Naive B cell (primary cell): ENCODE measurements at regions not wholly inside any gene's neighbourhood (a gene's known extent, or its start where the extent isn't known, plus 50 kb on each side); places are given as distances from the start of the nearest gene placed in this dataset.
A peak's percentile ranks its signal among the peaks of the same experiment; 100 is the strongest.

Experiments used
- ATAC-seq, 2 donors: fragments of 150-1000 bp; cut with Tn5 transposase; 2 replicates each; pipeline ENCODE4 v1.10.0; 2021; ENCODE audit warnings: low read depth in 2 of 2, mild to moderate bottlenecking in 2 of 2, moderate library complexity in 2 of 2
- DNase-seq: peaks from one replicate; pipeline ENCODE4 v3.0.0; 2022
- H3K27ac Mint-ChIP-seq, 6 donors: one replicate each; pipeline ENCODE4 v1.8.0; 2020 to 2022; ENCODE audit warnings: mild to moderate bottlenecking in 6 of 6, mixed read lengths in 6 of 6, moderate library complexity in 5 of 6, inconsistent platforms in 2 of 6
- H3K27me3 Mint-ChIP-seq, 3 donors: one replicate each; pipeline ENCODE4 v1.8.0; 2021 to 2022; ENCODE audit warnings: mixed read lengths in 3 of 3, mild to moderate bottlenecking in 1 of 3
- H3K36me3 Mint-ChIP-seq, 2 donors: one replicate each; pipeline ENCODE4 v1.8.0; 2020 to 2022; ENCODE audit warnings: mixed read lengths in 2 of 2, inconsistent platforms in 1 of 2, mild to moderate bottlenecking in 1 of 2
- H3K4me1 Mint-ChIP-seq, 3 donors: one replicate each; pipeline ENCODE4 v1.8.0; 2020 to 2022; ENCODE audit warnings: mixed read lengths in 3 of 3, inconsistent platforms in 1 of 3, mild to moderate bottlenecking in 1 of 3, moderate library complexity in 1 of 3
- H3K4me3 Mint-ChIP-seq, 8 donors: one replicate each; pipeline ENCODE4 v1.8.0; 2020 to 2022; ENCODE audit warnings: mild to moderate bottlenecking in 8 of 8, mixed read lengths in 8 of 8, moderate library complexity in 8 of 8, inconsistent platforms in 2 of 8
- H3K9me3 Mint-ChIP-seq, 7 donors: one replicate each; pipeline ENCODE4 v1.8.0; 2020 to 2022; ENCODE audit warnings: mixed read lengths in 7 of 7, mild to moderate bottlenecking in 5 of 7, inconsistent platforms in 2 of 7, moderate library complexity in 1 of 7

- ATAC-seq, result no peak
- peaks cover 2 to 8% of the 10 kb centered on the region in 2 donors for H3K36me3 Mint-ChIP-seq
- peaks cover 0 to 7% (median 0%) of the 10 kb centered on the region in 3 donors for H3K4me1 Mint-ChIP-seq
- peaks cover 0 to 5% (median 0%) of the 10 kb centered on the region in 7 donors for H3K9me3 Mint-ChIP-seq
- H3K27me3 Mint-ChIP-seq, result no peaks in the 10 kb centered on the region
- no peak overlapping the region for H3K27ac Mint-ChIP-seq
- no peak for DNase-seq
- no peak overlapping the region for H3K4me3 Mint-ChIP-seq
These were observed 463.2 kb downstream of the MAT2B start for GRCh38 chr5:163968651-163969050.

- Mint-ChIP-seq H3K36me3 (peaks cover 4 to 8% of the 10 kb centered on the region in 2 donors), H3K27ac (no peak overlapping the region)
These were observed 471.3 kb downstream of the MAT2B start for GRCh38 chr5:163976696-163977095.

GRCh38 chr5:163978897-163979296 is 473.5 kb downstream of the MAT2B start:
- Mint-ChIP-seq H3K4me3 (no peak overlapping the region), H3K27me3 (no peaks in the 10 kb centered on the region), H3K27ac (peak overlapping the region in 1 of 6 donors; percentile 11), H3K9me3 (peaks cover 0 to 3% (median 0%) of the 10 kb centered on the region in 7 donors), H3K4me1 (peaks cover 5 to 6% (median 6%) of the 10 kb centered on the region in 3 donors), H3K36me3 (no peaks in the 10 kb centered on the region)
- DNase-seq (no peak), ATAC-seq (peak; percentile 53 to 55)

More at GRCh38 chr5:163976696-163977095, 471.3 kb downstream of the MAT2B start:
- ATAC-seq, result no peak
- no peak for DNase-seq
- peaks cover 5 to 6% (median 6%) of the 10 kb centered on the region in 3 donors for H3K4me1 Mint-ChIP-seq
- no peak overlapping the region for H3K4me3 Mint-ChIP-seq
- peaks cover 0 to 6% (median 0%) of the 10 kb centered on the region in 7 donors for H3K9me3 Mint-ChIP-seq
- no peaks in the 10 kb centered on the region for H3K27me3 Mint-ChIP-seq

- H3K4me3 Mint-ChIP-seq, result no peak overlapping the region
- no peaks in the 10 kb centered on the region for H3K27me3 Mint-ChIP-seq
- DNase-seq (no peak), ATAC-seq (no peak)
- H3K27ac Mint-ChIP-seq, result no peak overlapping the region
- no peaks in the 10 kb centered on the region for H3K4me1 Mint-ChIP-seq
- peaks cover 0 to 3% (median 0%) of the 10 kb centered on the region in 7 donors for H3K9me3 Mint-ChIP-seq
- H3K36me3 Mint-ChIP-seq, result no peaks in the 10 kb centered on the region
These were observed 483.1 kb downstream of the MAT2B start for GRCh38 chr5:163988566-163988965.

GRCh38 chr5:163993126-163993525 is 487.7 kb downstream of the MAT2B start:
- no peaks in the 10 kb centered on the region for H3K27me3 Mint-ChIP-seq
- DNase-seq (no peak), ATAC-seq (no peak)
- H3K27ac Mint-ChIP-seq, result peak overlapping the region in 2 of 6 donors; percentile 7 to 28
- H3K9me3 Mint-ChIP-seq, result peaks cover 0 to 5% (median 0%) of the 10 kb centered on the region in 7 donors
- no peak overlapping the region for H3K4me3 Mint-ChIP-seq
- no peaks in the 10 kb centered on the region for H3K4me1 Mint-ChIP-seq
- H3K36me3 Mint-ChIP-seq, result no peaks in the 10 kb centered on the region

- Mint-ChIP-seq H3K27ac (no peak overlapping the region), H3K36me3 (no peaks in the 10 kb centered on the region), H3K4me3 (no peak overlapping the region), H3K4me1 (peaks cover 0 to 3% (median 0%) of the 10 kb centered on the region in 3 donors), H3K9me3 (peaks cover 0 to 5% (median 0%) of the 10 kb centered on the region in 7 donors), H3K27me3 (no peaks in the 10 kb centered on the region)
- ATAC-seq, result no peak
- DNase-seq, result no peak
These were observed 489.8 kb downstream of the MAT2B start for GRCh38 chr5:163995206-163995605.

- no peaks in the 10 kb centered on the region for H3K36me3 Mint-ChIP-seq
- peaks cover 0 to 5% (median 0%) of the 10 kb centered on the region in 7 donors for H3K9me3 Mint-ChIP-seq
- peaks cover 0 to 4% (median 0%) of the 10 kb centered on the region in 3 donors for H3K4me1 Mint-ChIP-seq
- H3K27ac Mint-ChIP-seq, result no peak overlapping the region
- no peak for DNase-seq
- H3K4me3 Mint-ChIP-seq, result no peak overlapping the region
- no peak for ATAC-seq
- H3K27me3 Mint-ChIP-seq, result no peaks in the 10 kb centered on the region
These were observed 492.5 kb downstream of the MAT2B start for GRCh38 chr5:163997965-163998364.

GRCh38 chr5:164000241-164000640 is 494.8 kb downstream of the MAT2B start:
- no peak overlapping the region for H3K4me3 Mint-ChIP-seq
- H3K4me1 Mint-ChIP-seq, result peaks cover 0 to 4% (median 0%) of the 10 kb centered on the region in 3 donors
- no peak for DNase-seq
- no peak for ATAC-seq
- H3K27me3 Mint-ChIP-seq, result no peaks in the 10 kb centered on the region
- no peak overlapping the region for H3K27ac Mint-ChIP-seq
- H3K36me3 Mint-ChIP-seq, result no peaks in the 10 kb centered on the region
- H3K9me3 Mint-ChIP-seq, result peaks cover 0 to 5% (median 0%) of the 10 kb centered on the region in 7 donors

GRCh38 chr5:164000819-164001218 is 495.4 kb downstream of the MAT2B start:
- no peaks in the 10 kb centered on the region for H3K36me3 Mint-ChIP-seq
- DNase-seq (no peak), ATAC-seq (no peak)
- H3K27me3 Mint-ChIP-seq, result no peaks in the 10 kb centered on the region
- peak overlapping the region in 1 of 6 donors; percentile 51 for H3K27ac Mint-ChIP-seq
- peaks cover 0 to 4% (median 0%) of the 10 kb centered on the region in 3 donors for H3K4me1 Mint-ChIP-seq
- no peak overlapping the region for H3K4me3 Mint-ChIP-seq
- peaks cover 0 to 5% (median 0%) of the 10 kb centered on the region in 7 donors for H3K9me3 Mint-ChIP-seq

GRCh38 chr5:164002214-164002613 is 496.8 kb downstream of the MAT2B start:
- no peak overlapping the region for H3K4me3 Mint-ChIP-seq
- no peak overlapping the region for H3K27ac Mint-ChIP-seq
- peaks cover 0 to 3% (median 0%) of the 10 kb centered on the region in 7 donors for H3K9me3 Mint-ChIP-seq
- no peaks in the 10 kb centered on the region for H3K36me3 Mint-ChIP-seq
- H3K27me3 Mint-ChIP-seq, result no peaks in the 10 kb centered on the region
- peaks cover 0 to 4% (median 0%) of the 10 kb centered on the region in 3 donors for H3K4me1 Mint-ChIP-seq
- no peak for DNase-seq
- no peak for ATAC-seq

- Mint-ChIP-seq H3K27ac (no peak overlapping the region), H3K9me3 (no peaks in the 10 kb centered on the region), H3K4me3 (no peak overlapping the region), H3K4me1 (peaks cover 0 to 4% (median 0%) of the 10 kb centered on the region in 3 donors), H3K27me3 (no peaks in the 10 kb centered on the region), H3K36me3 (no peaks in the 10 kb centered on the region)
- DNase-seq (no peak), ATAC-seq (no peak)
These were observed 497.2 kb downstream of the MAT2B start for GRCh38 chr5:164002628-164003027.

- Mint-ChIP-seq H3K36me3 (no peaks in the 10 kb centered on the region), H3K4me1 (peaks cover 0 to 2% (median 0%) of the 10 kb centered on the region in 3 donors), H3K4me3 (no peak overlapping the region), H3K27me3 (no peaks in the 10 kb centered on the region), H3K9me3 (no peaks in the 10 kb centered on the region), H3K27ac (peak overlapping the region in 2 of 6 donors; percentile 63 to 64)
- no peak for DNase-seq
- no peak for ATAC-seq
These were observed 499.7 kb downstream of the MAT2B start for GRCh38 chr5:164005071-164005470.

GRCh38 chr5:164007064-164007463 is 501.6 kb downstream of the MAT2B start:
- DNase-seq (no peak), ATAC-seq (no peak)
- no peaks in the 10 kb centered on the region for H3K27me3 Mint-ChIP-seq
- H3K4me1 Mint-ChIP-seq, result no peaks in the 10 kb centered on the region
- no peaks in the 10 kb centered on the region for H3K9me3 Mint-ChIP-seq
- no peak overlapping the region for H3K4me3 Mint-ChIP-seq
- no peak overlapping the region for H3K27ac Mint-ChIP-seq
- H3K36me3 Mint-ChIP-seq, result no peaks in the 10 kb centered on the region

GRCh38 chr5:164009621-164010020 is 504.2 kb downstream of the MAT2B start:
- Mint-ChIP-seq H3K36me3 (no peaks in the 10 kb centered on the region), H3K27ac (peak overlapping the region in 1 of 6 donors; percentile 50), H3K9me3 (no peaks in the 10 kb centered on the region), H3K27me3 (no peaks in the 10 kb centered on the region), H3K4me1 (peaks cover 3 to 14% (median 6%) of the 10 kb centered on the region in 3 donors), H3K4me3 (no peak overlapping the region)
- ATAC-seq (no peak), DNase-seq (no peak)

GRCh38 chr5:164010900-164011299 is 505.5 kb downstream of the MAT2B start:
- ATAC-seq (no peak), DNase-seq (no peak)
- Mint-ChIP-seq H3K4me3 (no peak overlapping the region), H3K36me3 (no peaks in the 10 kb centered on the region), H3K9me3 (no peaks in the 10 kb centered on the region), H3K27ac (no peak overlapping the region), H3K27me3 (no peaks in the 10 kb centered on the region), H3K4me1 (peaks cover 3 to 14% (median 6%) of the 10 kb centered on the region in 3 donors)
